GM19455 (cell line): ENCODE measurements at regions not wholly inside any gene's neighbourhood (a gene's known extent, or its start where the extent isn't known, plus 50 kb on each side); places are given as distances from the start of the nearest gene placed in this dataset.
"Not testable (repeated sequence)": the region's sequence is repeated elsewhere in the genome, so short reads cannot be mapped to it uniquely, and the experiment has no call there.

Experiments used
- ATAC-seq: cut with Tn5 transposase; IDR thresholded peaks from one replicate; pipeline ENCODE4 v1.9.1; 2021; ENCODE audit not compliant: unreplicated experiment

DNA sequence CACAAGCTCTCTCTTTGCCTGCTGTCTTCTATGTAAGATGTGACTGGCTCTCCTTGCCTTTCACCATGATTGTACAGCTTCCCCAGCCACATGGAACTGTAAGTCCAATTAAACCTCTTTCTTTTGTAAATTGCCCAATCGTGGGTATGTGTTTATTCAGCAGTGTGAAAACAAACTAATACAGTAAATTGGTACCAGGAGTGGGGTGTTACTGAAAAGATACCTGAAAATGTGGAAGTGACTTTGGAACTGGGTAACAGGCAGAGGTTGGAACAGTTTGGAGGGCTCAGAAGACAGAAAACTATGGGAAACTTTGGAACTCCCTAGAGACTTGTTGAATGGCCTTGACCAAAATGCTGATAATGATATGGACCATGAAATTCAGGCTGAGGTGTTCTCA, 214.3 kb upstream of the FSCB start:
- ATAC-seq: not testable (repeated sequence)

DNA sequence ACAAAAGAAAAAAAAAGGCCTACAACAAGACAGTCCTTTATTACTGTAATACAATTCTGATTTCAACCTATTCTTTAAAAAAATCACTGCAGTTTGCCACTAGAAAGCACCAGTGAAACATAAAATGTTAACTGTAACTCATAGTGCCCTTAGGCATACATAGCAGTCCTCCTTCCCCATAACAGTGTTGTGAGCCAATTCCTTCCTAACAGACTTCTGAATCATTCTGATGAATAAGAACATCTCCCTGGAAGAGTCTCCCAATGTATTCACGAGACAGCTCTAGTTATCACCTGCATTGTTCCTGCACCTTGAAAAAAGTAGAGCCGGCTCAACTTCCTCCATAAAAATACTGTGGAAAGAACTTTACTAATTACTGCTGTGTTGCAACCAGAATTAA, 213.6 kb upstream of the FSCB start:
- no peak for ATAC-seq

DNA sequence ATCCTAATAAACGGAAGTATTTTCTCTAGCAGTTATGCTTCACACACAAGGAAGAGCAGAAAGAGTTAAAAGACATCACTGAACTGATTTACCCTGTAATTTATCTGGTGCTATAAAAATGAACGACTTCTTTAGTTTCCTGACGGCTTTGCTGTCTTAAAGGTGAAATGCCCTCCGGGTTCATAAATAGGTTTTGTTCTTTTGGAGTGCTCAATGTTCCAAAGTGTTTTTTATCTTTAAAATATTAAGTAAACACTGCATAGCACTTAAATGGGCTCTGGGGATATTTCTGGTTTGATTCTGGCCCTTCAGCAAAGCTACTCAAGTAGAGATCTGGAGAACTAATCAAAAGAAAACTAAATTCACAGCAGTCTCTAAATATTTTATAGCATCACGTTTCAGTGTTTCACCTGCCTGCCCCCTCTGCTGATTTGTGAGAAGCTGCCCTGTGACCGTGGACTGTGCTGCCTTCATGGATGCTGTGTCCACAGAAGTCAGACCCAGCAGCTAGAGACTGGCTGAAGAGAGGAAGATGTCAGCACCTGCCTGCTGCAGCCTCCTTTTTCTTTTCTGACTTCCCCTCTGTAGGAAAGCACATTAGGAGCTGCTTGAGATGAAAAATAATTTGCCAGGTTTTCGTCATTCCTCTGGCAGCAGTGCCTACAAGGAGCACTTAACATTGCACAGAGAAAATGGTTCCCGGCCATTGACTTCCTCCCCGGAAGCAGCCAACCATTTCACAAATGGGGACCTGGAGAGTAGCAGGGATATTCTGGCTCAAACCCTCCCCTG, 205.1 kb upstream of the FSCB start:
- ATAC-seq: no peak

DNA sequence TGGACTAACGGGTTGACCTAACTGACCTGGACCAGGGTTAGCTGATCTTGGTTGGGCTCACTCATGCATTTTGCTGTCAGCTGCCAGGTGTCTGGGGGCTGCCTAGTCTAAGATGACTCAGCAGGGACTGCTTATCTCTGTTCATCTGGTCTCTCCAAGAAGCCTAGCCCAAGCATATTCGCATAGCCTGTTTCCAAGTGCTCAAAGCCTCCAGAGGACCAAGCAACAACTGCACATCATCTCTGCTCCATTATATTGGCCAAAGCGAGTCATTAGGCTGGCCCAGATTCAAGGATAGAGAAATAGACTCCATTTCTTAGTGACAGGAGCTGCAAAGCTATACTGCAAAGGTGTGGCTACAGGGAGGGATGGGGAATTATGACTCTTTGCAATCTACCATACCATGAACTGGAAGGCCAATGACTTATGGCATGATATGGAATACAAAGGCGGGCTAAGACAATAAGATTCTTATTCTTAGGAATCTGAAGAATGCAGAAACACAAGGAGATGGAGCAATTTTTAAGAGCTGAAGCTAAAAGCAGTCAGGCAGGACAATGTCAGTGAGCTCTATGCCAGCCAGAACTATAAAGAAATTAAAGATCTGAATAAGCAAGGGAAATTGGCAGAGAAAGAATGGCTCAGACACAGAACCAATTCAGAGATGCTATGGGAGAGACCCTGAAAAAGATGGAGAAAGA, 194.6 kb upstream of the FSCB start:
- ATAC-seq: no peak

DNA sequence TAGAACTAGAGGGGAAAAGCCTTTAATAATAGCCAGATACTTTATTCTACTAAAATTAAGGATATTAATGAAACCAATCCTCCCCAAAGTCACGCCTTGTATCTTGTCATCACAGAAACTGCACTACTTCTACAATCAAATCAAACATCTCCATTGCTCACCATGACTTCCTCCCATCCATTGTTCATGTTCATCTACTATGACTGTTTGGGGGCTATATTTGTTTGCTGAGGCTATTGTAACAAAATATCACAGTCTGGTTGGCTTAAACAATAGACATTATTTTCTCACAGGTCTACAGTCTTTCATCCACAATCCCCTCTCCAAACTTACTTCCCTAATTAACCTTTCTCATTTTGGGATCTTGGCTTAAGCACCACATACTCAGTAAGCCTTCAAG, 193.6 kb upstream of the FSCB start:
- no peak for ATAC-seq

DNA sequence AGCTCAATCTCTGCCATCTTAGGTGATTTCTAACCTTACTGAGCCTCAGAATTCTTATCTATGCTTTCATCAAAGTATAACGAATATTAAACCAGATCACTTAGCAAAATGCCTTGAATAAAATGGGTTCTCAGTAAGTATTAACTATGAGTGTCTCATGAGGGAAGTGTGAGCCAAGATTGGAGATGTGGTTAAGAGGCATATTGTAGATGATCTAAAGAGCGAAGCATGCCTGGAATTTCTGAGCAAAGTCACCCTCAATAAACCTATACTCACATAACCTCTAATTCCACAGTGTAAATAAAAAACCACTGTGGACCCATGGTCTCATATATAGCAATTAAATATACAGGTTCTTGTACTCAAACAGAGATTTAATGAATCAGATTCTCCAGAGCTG, 193.1 kb upstream of the FSCB start:
- no peak for ATAC-seq

DNA sequence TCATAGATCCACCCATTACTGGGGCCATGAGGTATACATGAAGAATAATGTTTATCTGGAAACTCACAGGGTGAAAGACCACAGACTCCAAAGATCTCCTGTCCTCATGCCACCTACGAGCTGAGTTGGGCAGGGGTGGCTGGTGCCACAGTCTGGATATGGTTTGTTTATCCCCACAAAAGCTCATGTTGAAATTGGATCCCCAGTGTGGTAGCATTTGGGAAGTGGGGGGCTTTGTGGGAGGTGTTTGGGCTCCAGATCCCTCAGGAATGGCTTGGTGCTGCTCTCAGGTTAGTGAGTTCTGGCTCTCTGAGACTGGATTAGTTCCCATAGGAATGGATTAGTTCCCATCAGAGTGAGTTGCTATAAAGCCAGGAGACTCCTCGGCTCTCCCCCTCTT, 192.3 kb upstream of the FSCB start:
- no peak for ATAC-seq

DNA sequence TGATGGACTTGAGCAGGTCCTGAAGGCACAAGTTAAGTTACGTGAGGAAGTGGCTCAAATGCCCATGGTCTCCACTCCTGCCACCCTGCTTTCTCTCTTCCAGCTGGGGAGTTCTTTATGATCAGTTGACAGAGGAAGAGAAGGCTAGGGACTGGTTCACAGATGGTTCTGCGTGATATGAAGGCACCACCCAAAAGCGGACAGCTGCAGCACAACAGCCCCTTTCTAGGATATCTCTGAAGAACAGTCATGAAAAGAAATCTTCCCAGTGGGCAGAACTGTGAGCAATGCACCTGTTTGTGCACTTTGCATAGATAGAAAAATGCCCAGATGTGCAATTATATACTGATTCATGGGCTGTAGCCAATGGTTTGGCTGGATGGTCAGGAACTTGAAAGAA, 162.4 kb upstream of the FSCB start:
- no peak for ATAC-seq

DNA sequence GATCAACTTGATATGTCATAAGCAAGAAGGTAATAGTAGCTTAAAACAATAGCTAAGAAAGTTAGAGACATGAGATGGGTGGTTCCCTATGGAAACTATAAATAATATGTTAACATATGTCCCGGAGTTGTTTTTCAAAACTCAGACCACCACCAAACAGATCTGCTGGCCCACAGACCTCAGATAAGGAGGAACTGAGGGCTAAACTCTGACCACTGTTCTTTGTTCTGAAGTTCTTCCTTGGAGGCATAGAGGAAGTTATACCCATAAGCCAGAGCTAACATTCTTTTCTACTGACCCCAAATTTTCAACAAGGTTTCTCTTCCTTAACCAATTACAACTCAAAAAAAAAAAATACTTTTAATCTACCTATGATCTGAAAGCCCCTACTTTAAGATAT, 156.1 kb upstream of the FSCB start:
- ATAC-seq: no peak

DNA sequence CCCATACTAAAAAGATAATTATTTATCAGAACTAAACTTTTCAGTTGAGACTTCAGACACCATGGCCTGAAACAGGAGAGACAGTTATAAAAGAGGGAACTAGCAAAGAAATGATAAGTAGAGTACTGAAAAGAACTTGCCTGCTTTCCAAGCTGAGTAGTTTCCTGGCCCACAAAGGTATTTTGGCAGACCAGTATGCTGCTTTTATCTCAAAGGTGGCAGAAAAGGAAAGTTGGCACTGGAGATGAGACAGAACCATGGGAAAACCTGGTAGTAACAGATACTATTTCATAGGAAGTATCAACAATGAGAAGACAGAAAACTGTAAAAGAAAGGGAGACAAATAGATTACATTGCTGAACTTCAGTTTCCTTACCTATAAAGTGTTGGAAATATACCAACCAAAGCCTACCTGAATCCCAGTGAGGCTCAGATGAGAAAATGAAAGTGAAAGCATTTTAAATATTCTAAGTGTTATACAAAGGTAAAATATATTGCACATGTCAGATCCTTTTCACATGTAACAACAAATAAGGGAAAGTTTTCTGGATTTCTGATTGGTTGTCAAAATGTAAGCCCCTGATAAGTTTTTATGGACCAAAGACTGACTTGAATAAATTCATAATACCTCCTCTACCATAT, 155.3 kb upstream of the FSCB start:
- ATAC-seq: no peak

DNA sequence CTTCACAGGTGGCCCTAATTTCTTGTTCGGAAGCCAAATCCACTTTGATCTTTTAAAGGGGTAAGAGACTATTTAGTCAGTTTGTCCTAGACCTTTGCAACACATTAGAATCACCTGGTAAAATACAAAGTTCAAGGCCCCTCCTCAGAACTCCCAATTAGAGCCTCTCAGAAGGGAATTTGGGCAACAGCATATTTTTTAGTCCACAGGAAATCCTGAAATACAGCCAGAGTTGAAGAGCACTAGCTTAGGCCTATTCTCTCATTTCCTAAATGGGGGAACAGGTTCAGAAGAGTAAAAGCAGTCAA, 151.3 kb upstream of the FSCB start:
- ATAC-seq: no peak

DNA sequence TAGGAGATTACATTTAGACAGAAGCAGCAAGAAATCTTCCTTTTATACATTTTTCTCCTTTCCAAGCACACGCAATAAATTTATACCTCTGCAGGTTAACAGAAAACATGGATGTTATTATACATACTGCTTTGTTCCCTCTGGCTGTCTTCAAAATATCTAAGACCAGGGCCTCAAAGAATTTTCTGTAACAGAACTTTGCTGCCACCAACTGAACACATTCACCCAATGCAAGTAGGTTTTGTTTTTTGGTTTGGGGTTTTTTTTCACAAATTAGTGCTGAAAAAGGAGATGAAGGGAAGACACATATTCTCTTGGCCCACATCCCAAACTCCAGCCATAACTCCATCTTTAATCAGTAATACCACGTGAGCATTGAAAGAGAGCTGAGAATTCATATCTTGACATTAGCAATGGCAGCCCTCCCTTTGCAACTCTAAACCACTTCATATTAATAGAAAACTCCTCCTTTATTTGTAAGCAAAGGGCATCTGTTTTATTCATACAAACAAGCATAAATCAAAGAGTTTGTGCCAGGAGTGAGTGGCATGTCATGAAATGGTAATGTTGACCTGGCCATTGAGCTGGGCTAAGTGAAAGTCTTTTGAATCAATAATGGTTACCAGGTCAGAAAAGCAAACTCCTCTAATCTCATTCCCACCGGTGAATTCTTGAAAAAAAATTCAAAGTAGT, 150.8 kb upstream of the FSCB start:
- ATAC-seq: no peak

DNA sequence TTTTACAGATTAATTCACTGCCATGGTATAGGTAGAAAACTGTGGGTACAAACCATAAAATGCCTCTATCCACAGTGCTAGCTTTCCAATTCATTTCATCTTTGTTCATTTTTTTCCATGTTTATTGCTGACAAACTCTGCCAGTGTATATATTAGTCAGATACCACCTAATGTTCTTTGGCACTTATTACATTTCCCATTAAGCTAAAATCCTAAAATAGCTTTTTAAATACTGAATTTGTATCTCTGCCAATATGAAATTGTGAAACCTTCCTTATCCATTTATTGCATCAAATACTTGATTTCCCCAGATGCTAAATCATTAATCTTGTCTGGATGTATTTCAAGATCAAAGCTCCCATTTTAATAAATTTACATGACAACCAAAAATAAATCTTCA, 150.1 kb upstream of the FSCB start:
- no peak for ATAC-seq

DNA sequence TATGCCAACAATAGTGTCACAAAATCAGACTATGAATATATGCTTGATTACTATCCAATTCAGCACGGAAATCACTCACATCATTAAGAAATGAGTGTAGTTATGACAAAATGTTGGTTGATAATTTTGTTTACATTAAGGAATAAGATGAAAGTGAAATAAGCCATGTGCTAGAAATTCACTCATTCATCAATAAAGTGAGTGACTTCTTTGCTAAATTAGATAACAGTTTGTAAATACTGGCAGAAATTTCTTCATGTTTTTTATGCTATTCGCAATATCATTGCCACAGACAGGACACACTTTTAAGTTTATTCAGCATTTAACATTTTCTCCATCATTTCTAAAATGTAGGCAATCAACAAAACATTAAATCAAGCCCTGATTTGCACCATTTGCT, 147.5 kb upstream of the FSCB start:
- no peak for ATAC-seq

DNA sequence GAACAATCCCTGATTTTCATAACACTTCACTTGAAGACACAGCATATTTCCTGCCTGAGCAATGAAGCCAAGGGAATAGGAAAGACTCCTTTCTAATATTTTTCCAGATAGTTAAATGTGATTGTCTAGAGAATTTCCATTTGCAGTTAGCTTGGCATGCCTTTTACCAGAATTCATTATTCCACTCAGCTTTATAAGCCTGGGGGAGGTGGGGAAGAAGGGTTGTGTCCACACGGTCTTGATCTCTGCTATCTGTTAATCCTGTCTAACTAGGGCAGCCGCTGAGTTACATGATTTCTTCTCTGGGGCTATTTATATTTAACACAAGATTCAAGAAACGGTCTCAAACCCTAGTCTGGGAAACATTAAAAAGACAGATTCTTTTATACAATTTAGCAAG, 146.6 kb upstream of the FSCB start:
- no peak for ATAC-seq

DNA sequence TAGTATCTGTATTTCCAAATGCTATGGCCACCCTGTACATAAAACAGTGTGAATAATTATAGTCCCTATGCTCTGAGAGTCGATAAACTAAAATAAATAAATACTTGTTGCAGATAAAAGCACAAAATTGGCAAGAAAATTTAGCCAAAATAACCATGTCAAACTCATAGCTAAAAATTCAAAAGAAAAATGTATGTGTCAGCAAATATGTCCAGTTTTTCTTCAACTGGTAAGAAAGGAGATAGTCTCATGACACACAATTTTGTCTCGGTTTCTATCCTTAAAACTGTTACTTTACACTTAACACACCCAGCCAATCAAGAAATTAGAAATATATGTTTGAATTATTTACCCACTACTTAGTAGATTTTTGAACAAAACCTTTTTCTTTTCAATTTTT, 145.6 kb upstream of the FSCB start:
- ATAC-seq: no peak

DNA sequence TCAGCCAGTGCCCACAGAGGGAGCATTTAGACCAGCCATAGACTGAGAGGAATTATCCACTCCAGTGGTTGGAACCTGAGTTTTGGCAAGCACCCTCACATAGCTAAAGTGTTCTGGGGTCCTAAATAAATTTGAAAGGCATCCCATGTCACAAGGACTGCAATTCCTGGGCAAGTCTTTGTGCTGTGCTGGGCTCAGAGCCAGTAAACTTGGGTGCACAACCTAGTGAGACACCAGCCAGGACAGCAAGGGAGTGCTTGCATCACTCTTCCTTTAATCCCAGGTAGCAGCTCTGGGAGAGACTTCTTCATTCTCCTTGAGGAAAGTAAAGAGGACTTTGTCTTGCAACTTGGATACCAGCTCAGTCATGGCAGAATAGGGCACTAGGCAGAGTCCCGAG, 142.0 kb upstream of the FSCB start:
- ATAC-seq: no peak

DNA sequence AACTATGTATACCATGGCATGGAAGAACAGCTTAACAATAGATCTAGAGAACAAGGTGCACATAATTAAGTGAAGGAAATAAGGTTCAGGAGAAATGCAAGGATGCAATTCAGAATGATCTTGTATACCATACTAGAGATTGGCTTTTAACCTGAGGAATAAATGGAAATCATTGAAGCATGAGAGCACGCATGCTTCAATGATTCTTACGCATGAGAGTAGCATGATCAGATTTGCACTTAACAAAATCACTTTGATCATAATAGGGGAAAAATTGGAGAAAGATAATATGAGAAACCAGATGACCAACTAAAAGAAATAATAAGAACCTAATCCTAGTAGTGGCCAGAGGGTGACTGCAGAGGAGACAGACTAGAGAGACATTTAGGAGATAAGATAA, 133.3 kb upstream of the FSCB start:
- ATAC-seq: no peak

DNA sequence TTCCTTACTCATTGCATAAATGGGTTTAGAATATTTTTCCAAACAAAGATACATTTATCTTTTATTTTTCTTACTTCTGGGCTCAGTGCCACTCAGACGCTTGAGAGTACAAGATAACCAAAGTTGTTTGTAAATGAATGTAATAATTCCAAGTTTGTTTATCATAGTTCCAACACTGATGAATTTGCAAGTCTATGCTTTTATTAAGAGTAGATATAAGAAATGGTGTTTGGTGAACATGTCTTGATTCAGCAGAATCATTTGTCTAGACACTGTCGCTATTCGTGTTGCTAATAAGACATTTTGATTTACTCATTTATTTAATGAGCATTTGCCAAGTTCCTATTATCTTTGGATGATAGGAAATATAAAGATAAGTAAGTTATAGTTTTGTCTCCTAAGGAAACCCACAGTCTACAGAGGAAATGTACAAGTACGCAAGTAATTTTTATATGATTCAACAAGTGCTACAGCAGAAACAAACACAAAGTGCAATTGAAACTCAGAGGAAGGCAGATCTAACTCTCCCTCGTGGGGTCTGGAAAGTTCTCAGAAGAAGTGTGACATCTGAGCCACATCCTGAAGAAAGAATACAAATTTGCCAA, 132.8 kb upstream of the FSCB start:
- no peak for ATAC-seq

DNA sequence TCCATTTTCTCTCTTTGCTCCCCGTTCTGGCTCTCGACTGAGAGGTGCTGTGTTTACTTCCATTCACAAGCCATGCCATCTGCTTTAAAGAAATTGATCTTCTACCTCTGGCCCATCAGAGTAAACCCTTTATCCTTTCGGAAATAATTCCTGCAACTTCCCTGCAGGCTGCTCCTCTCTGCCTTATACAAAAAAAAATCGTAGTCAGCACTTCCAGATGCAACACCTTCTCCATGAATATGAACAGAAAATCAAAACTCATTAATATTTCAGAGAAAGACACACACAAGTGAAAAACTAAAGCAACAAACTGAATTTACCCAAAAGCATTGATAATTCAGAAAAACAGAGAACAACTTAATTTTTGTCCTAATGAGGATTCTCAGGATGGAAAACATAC, 127.6 kb upstream of the FSCB start:
- no peak for ATAC-seq

DNA sequence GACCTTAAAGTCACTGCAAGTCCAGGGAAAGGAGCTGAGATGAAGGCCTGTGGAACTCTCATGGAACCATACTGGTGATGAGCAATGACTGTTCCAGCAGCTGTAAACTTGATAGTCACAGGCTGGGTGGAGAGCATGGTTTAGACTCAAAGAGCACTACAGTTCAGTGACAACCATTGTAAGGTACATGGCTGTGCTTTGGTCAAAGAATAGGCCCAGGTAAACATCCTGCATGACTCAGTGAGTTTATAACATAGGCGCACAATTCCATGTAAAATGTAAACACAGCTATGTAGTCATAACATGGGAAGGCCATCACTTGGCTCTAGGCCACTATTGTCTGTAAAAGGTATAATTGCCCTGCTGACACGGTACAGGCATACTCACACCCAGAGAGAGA, 119.3 kb upstream of the FSCB start:
- ATAC-seq: no peak

DNA sequence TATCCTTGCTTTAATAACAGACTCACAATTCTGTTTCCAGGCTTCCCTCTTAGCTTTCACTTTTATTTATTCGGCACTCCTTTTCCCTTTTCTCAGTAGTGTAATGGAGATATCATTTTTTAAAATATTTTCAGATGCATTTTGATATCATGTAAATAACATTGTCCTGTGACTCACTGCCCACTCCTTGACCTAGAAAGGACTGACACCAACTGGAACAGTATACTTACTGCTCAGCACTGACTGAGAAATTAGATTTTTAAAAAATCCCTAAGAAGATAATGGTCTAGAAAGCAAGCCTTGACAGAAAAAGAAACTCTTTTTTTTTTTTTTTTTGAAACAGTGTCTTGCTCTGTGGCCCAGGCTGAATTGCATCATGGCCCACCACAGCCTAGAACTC, 118.0 kb upstream of the FSCB start:
- ATAC-seq: no peak
